CD14-positive monocyte (primary cell): ENCODE measurements at regions not wholly inside any gene's neighbourhood (a gene's known extent, or its start where the extent isn't known, plus 50 kb on each side); places are given as distances from the start of the nearest gene placed in this dataset.

Experiments
- DNase-seq, 3 donors: peaks; one replicate each; pipeline ENCODE4 v3.0.0-alpha.2; 2011 to 2022
- H2AFZ ChIP-seq: 2 replicates; pipeline ENCODE4 v1.6.0; 2012; ENCODE audit warnings: mild to moderate bottlenecking, low read depth, low read length, inconsistent platforms; ENCODE audit not compliant: insufficient read depth, poor library complexity, severe bottlenecking
- H3K27ac ChIP-seq, 2 donors: 1 replicate in 1 of 2; 2 replicates in 1 of 2; pipeline ENCODE4 v1.5.1; 2012 to 2013; ENCODE audit warnings: low read length in 2 of 2, control low read depth in 1 of 2, inconsistent platforms in 1 of 2, low read depth in 1 of 2, mild to moderate bottlenecking in 1 of 2
- H3K27me3 ChIP-seq, 2 donors: one replicate each; pipeline versions ENCODE4 v1.6.0 to v1.6.1; 2011 to 2013; ENCODE audit warnings: low read length in 2 of 2; ENCODE audit not compliant: control insufficient read depth in 2 of 2, insufficient read depth in 2 of 2
- H3K36me3 ChIP-seq, 2 donors: replicated peaks in 1 of 2; 1 replicate in 1 of 2; 2 replicates in 1 of 2; pipeline versions ENCODE4 v1.5.1 to v1.6.1; 2012 to 2013; ENCODE audit warnings: low read length in 2 of 2, control low read depth in 1 of 2, inconsistent platforms in 1 of 2, mild to moderate bottlenecking in 1 of 2; ENCODE audit not compliant: insufficient read depth in 2 of 2, control insufficient read depth in 1 of 2
- H3K4me1 ChIP-seq, 2 donors: 1 replicate in 1 of 2; 2 replicates in 1 of 2; pipeline versions ENCODE4 v1.5.1 to v1.6.1; 2012 to 2013; ENCODE audit warnings: low read length in 2 of 2, control low read depth in 1 of 2, inconsistent platforms in 1 of 2, mild to moderate bottlenecking in 1 of 2, moderate library complexity in 1 of 2; ENCODE audit not compliant: insufficient read depth in 2 of 2, control insufficient read depth in 1 of 2
- H3K4me2 ChIP-seq: replicated peaks from 2 replicates; pipeline ENCODE3; 2012; ENCODE audit warnings: low read length, moderate library complexity, mild to moderate bottlenecking; ENCODE audit not compliant: poor library complexity, severe bottlenecking; ENCODE audit errors: extremely low read depth
- H3K4me3 ChIP-seq, 3 experiments: fragments of 200-600 bp in 1 of 3; sonication (generic) in 1 of 3; replicated peaks in 1 of 3; 1 replicate in 2 of 3; 2 replicates in 1 of 3; pipeline ENCODE4 v1.5.1; 2011 to 2013; ENCODE audit warnings: low read length in 3 of 3, mild to moderate bottlenecking in 3 of 3, control low read depth in 2 of 3, low read depth in 2 of 3, inconsistent platforms in 1 of 3, moderate library complexity in 1 of 3
- H3K79me2 ChIP-seq: 2 replicates; pipeline ENCODE4 v1.6.0; 2012; ENCODE audit warnings: mild to moderate bottlenecking, control low read depth, inconsistent platforms, low read length, moderate library complexity; ENCODE audit not compliant: insufficient read depth
- H3K9ac ChIP-seq: 2 replicates; pipeline ENCODE4 v1.6.0; 2017; ENCODE audit warnings: low read length, mild to moderate bottlenecking; ENCODE audit not compliant: insufficient read depth, poor library complexity, severe bottlenecking
- H3K9me3 ChIP-seq, 2 donors: replicated peaks in 1 of 2; 1 replicate in 1 of 2; 2 replicates in 1 of 2; pipeline versions ENCODE4 v1.5.1 to v1.6.1; 2012 to 2013; ENCODE audit warnings: low read length in 2 of 2, control low read depth in 1 of 2; ENCODE audit not compliant: control insufficient read depth in 1 of 2, insufficient read depth in 1 of 2
- H4K20me1 ChIP-seq: 2 replicates; pipeline ENCODE4 v1.6.0; 2012; ENCODE audit warnings: mild to moderate bottlenecking, low read length, control low read depth, moderate library complexity; ENCODE audit not compliant: insufficient read depth
- H3K27ac Mint-ChIP-seq, 7 donors: one replicate each; pipeline ENCODE4 v1.8.0; 2020; ENCODE audit warnings: mild to moderate bottlenecking in 7 of 7, mixed read lengths in 7 of 7, moderate library complexity in 6 of 7, inconsistent platforms in 2 of 7
- H3K27me3 Mint-ChIP-seq, 3 donors: one replicate each; pipeline ENCODE4 v1.8.0; 2021 to 2022; ENCODE audit warnings: low read depth in 3 of 3, mild to moderate bottlenecking in 3 of 3, mixed read lengths in 3 of 3, moderate library complexity in 3 of 3, inconsistent platforms in 1 of 3
- H3K36me3 Mint-ChIP-seq, 2 donors: one replicate each; pipeline ENCODE4 v1.8.0; 2020; ENCODE audit warnings: mixed read lengths in 2 of 2, inconsistent platforms in 1 of 2, mild to moderate bottlenecking in 1 of 2
- H3K4me1 Mint-ChIP-seq: one replicate; pipeline ENCODE4 v1.8.0; 2020; ENCODE audit warnings: mild to moderate bottlenecking, mixed read lengths
- H3K4me3 Mint-ChIP-seq, 2 donors: one replicate each; pipeline ENCODE4 v1.8.0; 2020; ENCODE audit warnings: mild to moderate bottlenecking in 2 of 2, mixed read lengths in 2 of 2, moderate library complexity in 1 of 2
- H3K9me3 Mint-ChIP-seq, 7 donors: one replicate each; pipeline ENCODE4 v1.8.0; 2020 to 2022; ENCODE audit warnings: mixed read lengths in 7 of 7, mild to moderate bottlenecking in 6 of 7, moderate library complexity in 6 of 7, inconsistent platforms in 2 of 7
- WGBS: methylation state at CpG from one replicate; pipeline ENCODE4 v1.1.5; 2013; ENCODE audit warnings: missing lambda C conversion rate; ENCODE audit not compliant: insufficient coverage; 5-methylcytosine and 5-hydroxymethylcytosine counted together
- intact Hi-C, 2 donors: fragments of 100-400 bp; cut with micrococcal nuclease; formaldehyde crosslinking; loops; one replicate each; pipeline versions ENCODE4 v1.15.0 to v1.15.1; 2023
- TF ChIP-seq, protein P1 (sequence below): fragments of 200-600 bp; IDR thresholded peaks from one replicate; pipeline ENCODE4 v1.8.0; 2022; ENCODE audit warnings: antibody characterized with exemption, mild to moderate bottlenecking

- no peak overlapping the region for H2AFZ ChIP-seq
- DNase-seq, result no peak
- H3K4me2 ChIP-seq, result no peak overlapping the region
Observed at GRCh38 chr21:25234857-25235801, 372.2 kb downstream of the MRPL39 start.

GRCh38 chr21:25220954-25221353 lies 386.3 kb downstream of the MRPL39 start:
- DNase-seq, result no peak
- no peak overlapping the region for H3K4me3 Mint-ChIP-seq
- H3K9me3 Mint-ChIP-seq, result peaks cover 4 to 19% (median 10%) of the 10 kb centered on the region in 7 donors
- H3K79me2 ChIP-seq, result no peaks in the 10 kb centered on the region
- no peak overlapping the region for H3K4me2 ChIP-seq
- H4K20me1 ChIP-seq, result no peaks in the 10 kb centered on the region
- TF ChIP-seq, protein P1, sequence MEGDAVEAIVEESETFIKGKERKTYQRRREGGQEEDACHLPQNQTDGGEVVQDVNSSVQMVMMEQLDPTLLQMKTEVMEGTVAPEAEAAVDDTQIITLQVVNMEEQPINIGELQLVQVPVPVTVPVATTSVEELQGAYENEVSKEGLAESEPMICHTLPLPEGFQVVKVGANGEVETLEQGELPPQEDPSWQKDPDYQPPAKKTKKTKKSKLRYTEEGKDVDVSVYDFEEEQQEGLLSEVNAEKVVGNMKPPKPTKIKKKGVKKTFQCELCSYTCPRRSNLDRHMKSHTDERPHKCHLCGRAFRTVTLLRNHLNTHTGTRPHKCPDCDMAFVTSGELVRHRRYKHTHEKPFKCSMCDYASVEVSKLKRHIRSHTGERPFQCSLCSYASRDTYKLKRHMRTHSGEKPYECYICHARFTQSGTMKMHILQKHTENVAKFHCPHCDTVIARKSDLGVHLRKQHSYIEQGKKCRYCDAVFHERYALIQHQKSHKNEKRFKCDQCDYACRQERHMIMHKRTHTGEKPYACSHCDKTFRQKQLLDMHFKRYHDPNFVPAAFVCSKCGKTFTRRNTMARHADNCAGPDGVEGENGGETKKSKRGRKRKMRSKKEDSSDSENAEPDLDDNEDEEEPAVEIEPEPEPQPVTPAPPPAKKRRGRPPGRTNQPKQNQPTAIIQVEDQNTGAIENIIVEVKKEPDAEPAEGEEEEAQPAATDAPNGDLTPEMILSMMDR, result no peak
- H3K4me3 ChIP-seq, result no peak overlapping the region
- H2AFZ ChIP-seq, result no peak overlapping the region
- no peak overlapping the region for H3K27ac ChIP-seq
- peaks cover 3% of the 10 kb centered on the region for H3K4me1 Mint-ChIP-seq
- no peaks in the 10 kb centered on the region for H3K36me3 Mint-ChIP-seq
- no peaks in the 10 kb centered on the region for H3K4me1 ChIP-seq
- H3K27me3 ChIP-seq, result no peaks in the 10 kb centered on the region
- no peaks in the 10 kb centered on the region for H3K36me3 ChIP-seq
- intact Hi-C loops, result no loop called here
- no peaks in the 10 kb centered on the region for H3K27me3 Mint-ChIP-seq
- H3K27ac Mint-ChIP-seq, result no peak overlapping the region
- H3K9me3 ChIP-seq, result peaks cover 9 to 12% of the 10 kb centered on the region in 2 donors
- H3K9ac ChIP-seq, result no peak overlapping the region

More at GRCh38 chr21:25234857-25235801, 372.2 kb downstream of the MRPL39 start:
- no peak overlapping the region for H3K9ac ChIP-seq
- H3K79me2 ChIP-seq, result no peaks in the 10 kb centered on the region
- no CpG with 5 or more reads among the region's 4 CpGs for WGBS
- TF ChIP-seq, protein P1, result no peak
- peaks cover 6 to 18% (median 12%) of the 10 kb centered on the region in 7 donors for H3K9me3 Mint-ChIP-seq
- no peaks in the 10 kb centered on the region for H3K9me3 ChIP-seq
- no peak overlapping the region for H3K4me3 ChIP-seq
- H3K4me1 Mint-ChIP-seq, result no peaks in the 10 kb centered on the region
- no peak overlapping the region for H3K4me3 Mint-ChIP-seq
- H3K4me1 ChIP-seq, result no peaks in the 10 kb centered on the region
- H3K36me3 ChIP-seq, result no peaks in the 10 kb centered on the region
- intact Hi-C loops, result no loop called here
- H3K36me3 Mint-ChIP-seq, result no peaks in the 10 kb centered on the region
- no peak overlapping the region for H3K27ac Mint-ChIP-seq
- H3K27me3 Mint-ChIP-seq, result peaks cover 0 to 2% (median 0%) of the 10 kb centered on the region in 3 donors
- H4K20me1 ChIP-seq, result no peaks in the 10 kb centered on the region
- no peak overlapping the region for H3K27ac ChIP-seq
- no peaks in the 10 kb centered on the region for H3K27me3 ChIP-seq
